ENCODE measurements at regions not wholly inside any gene's neighbourhood (a gene's known extent, or its start where the extent isn't known, plus 50 kb on each side); places are given as distances from the start of the nearest gene placed in this dataset.

- TF ChIP-seq, protein P1, sequence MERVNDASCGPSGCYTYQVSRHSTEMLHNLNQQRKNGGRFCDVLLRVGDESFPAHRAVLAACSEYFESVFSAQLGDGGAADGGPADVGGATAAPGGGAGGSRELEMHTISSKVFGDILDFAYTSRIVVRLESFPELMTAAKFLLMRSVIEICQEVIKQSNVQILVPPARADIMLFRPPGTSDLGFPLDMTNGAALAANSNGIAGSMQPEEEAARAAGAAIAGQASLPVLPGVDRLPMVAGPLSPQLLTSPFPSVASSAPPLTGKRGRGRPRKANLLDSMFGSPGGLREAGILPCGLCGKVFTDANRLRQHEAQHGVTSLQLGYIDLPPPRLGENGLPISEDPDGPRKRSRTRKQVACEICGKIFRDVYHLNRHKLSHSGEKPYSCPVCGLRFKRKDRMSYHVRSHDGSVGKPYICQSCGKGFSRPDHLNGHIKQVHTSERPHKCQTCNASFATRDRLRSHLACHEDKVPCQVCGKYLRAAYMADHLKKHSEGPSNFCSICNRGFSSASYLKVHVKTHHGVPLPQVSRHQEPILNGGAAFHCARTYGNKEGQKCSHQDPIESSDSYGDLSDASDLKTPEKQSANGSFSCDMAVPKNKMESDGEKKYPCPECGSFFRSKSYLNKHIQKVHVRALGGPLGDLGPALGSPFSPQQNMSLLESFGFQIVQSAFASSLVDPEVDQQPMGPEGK (CRISPR knock-in tag; IDR thresholded peaks at IDR 0.05; ENCODE audit: borderline replicate concordance) = no peak
- TF ChIP-seq ISL1 (CRISPR knock-in tag; IDR thresholded peaks at IDR 0.05) = no peak
- no peak for TF ChIP-seq GLIS3 (CRISPR knock-in tag; IDR thresholded peaks at IDR 0.05)
- TF ChIP-seq ESRRG (CRISPR knock-in tag; IDR thresholded peaks at IDR 0.05) = no peak
- TF ChIP-seq ZC3H10 (CRISPR knock-in tag; IDR thresholded peaks at IDR 0.05) = no peak
- TF ChIP-seq ZNF8 (CRISPR knock-in tag; IDR thresholded peaks at IDR 0.05) = no peak
- TF ChIP-seq ZNF70 (CRISPR knock-in tag; IDR thresholded peaks at IDR 0.05) = no peak
- no peak for TF ChIP-seq BACH2 (CRISPR knock-in tag; IDR thresholded peaks at IDR 0.05; ENCODE audit: borderline replicate concordance)
- TF ChIP-seq SNAI2 (CRISPR knock-in tag; IDR thresholded peaks at IDR 0.05) = no peak
- TF ChIP-seq RARB (CRISPR knock-in tag; IDR thresholded peaks at IDR 0.05) = no peak
- no peak for TF ChIP-seq ZNF565 (CRISPR knock-in tag; conservative IDR thresholded peaks at IDR 0.05; ENCODE audit: low read depth)
- no peak for TF ChIP-seq PPARA (CRISPR knock-in tag; IDR thresholded peaks at IDR 0.05; ENCODE audit: borderline replicate concordance)
- no peak for TF ChIP-seq OSR1 (CRISPR knock-in tag; IDR thresholded peaks at IDR 0.05)
- TF ChIP-seq ZFP3 (CRISPR knock-in tag; IDR thresholded peaks at IDR 0.05) = no peak
- no peak for ATAC-seq
These were observed 362.6 kb upstream of the TFPI start for GRCh38 chr2:187916799-187917198.

DNA sequence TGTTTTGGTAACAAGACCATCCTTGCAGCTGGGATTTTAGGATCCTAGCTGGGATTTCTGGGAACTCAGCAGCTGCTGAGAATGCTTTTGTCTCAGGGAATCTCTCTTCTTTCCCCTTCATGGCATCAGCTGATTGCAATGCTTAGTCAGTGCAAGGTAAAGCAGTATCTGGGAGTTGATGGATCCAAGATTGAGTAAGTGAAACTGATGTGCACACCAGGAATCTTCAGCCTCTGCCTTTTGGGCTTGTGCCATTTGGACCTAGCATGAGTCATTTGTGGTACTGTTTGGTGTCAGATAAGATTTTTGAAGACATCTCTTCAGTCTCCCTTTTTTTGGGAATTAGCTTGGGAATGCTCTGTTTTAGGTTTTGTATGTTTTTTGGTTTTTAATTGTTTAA, 363.3 kb upstream of the TFPI start:
- no peak for ATAC-seq
- TF ChIP-seq, protein P2, sequence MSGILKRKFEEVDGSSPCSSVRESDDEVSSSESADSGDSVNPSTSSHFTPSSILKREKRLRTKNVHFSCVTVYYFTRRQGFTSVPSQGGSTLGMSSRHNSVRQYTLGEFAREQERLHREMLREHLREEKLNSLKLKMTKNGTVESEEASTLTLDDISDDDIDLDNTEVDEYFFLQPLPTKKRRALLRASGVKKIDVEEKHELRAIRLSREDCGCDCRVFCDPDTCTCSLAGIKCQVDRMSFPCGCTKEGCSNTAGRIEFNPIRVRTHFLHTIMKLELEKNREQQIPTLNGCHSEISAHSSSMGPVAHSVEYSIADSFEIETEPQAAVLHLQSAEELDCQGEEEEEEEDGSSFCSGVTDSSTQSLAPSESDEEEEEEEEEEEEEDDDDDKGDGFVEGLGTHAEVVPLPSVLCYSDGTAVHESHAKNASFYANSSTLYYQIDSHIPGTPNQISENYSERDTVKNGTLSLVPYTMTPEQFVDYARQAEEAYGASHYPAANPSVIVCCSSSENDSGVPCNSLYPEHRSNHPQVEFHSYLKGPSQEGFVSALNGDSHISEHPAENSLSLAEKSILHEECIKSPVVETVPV (CRISPR knock-in tag; IDR thresholded peaks at IDR 0.05) = no peak
- no peak for TF ChIP-seq ESRRG (CRISPR knock-in tag; IDR thresholded peaks at IDR 0.05)
- TF ChIP-seq, protein P1 (CRISPR knock-in tag; IDR thresholded peaks at IDR 0.05; ENCODE audit: borderline replicate concordance) = no peak
- TF ChIP-seq ZNF8 (CRISPR knock-in tag; IDR thresholded peaks at IDR 0.05) = no peak
- TF ChIP-seq, protein P3, sequence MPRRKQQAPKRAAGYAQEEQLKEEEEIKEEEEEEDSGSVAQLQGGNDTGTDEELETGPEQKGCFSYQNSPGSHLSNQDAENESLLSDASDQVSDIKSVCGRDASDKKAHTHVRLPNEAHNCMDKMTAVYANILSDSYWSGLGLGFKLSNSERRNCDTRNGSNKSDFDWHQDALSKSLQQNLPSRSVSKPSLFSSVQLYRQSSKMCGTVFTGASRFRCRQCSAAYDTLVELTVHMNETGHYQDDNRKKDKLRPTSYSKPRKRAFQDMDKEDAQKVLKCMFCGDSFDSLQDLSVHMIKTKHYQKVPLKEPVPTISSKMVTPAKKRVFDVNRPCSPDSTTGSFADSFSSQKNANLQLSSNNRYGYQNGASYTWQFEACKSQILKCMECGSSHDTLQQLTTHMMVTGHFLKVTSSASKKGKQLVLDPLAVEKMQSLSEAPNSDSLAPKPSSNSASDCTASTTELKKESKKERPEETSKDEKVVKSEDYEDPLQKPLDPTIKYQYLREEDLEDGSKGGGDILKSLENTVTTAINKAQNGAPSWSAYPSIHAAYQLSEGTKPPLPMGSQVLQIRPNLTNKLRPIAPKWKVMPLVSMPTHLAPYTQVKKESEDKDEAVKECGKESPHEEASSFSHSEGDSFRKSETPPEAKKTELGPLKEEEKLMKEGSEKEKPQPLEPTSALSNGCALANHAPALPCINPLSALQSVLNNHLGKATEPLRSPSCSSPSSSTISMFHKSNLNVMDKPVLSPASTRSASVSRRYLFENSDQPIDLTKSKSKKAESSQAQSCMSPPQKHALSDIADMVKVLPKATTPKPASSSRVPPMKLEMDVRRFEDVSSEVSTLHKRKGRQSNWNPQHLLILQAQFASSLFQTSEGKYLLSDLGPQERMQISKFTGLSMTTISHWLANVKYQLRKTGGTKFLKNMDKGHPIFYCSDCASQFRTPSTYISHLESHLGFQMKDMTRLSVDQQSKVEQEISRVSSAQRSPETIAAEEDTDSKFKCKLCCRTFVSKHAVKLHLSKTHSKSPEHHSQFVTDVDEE (CRISPR knock-in tag; IDR thresholded peaks at IDR 0.05) = no peak
- no peak for TF ChIP-seq OSR1 (CRISPR knock-in tag; IDR thresholded peaks at IDR 0.05)
- TF ChIP-seq ZFP30 (CRISPR knock-in tag; IDR thresholded peaks at IDR 0.05) = no peak
- TF ChIP-seq CSDC2 (CRISPR knock-in tag; IDR thresholded peaks at IDR 0.05) = no peak
- no peak for TF ChIP-seq ZC3H10 (CRISPR knock-in tag; IDR thresholded peaks at IDR 0.05)

DNA sequence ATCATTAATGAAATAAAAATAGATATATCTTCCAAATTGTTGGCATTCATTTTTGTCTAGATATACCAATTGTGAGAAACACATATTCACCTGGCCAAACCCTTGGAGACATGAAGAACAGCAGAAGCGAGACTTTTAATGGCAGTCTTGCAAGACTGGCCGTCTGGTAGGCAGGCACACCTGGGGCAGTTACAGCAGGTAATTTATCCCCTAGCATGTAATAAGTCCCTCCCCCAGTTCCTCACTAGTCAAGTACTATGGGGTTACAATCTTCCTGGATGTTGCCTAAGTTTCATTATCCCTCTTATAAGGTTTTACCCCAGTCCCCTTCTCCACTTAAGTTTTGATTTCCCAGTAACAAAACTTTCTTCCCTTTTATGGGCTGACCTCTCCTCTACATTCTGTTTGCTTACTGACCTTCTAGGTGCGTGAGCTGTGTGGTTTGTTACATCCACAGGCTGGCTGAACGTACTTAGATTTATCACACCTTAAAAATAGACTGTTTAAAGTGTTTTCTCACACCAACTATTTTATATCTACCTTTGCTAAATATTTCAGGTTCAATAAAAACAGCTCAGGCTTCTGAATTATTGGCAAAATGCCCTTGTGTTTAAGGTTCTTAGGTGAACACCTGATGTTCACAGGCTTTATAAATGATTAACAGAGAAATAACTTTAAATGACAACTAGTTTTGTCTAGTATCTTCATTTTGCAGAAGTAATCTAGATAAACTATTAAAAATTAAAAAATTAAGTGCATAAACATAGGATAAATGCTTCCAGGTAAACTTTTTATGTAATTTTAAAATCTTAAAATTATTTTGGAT, 365.0 kb upstream of the TFPI start:
- no peak for ATAC-seq
- no peak for TF ChIP-seq RARB (CRISPR knock-in tag; IDR thresholded peaks at IDR 0.05)
- no peak for TF ChIP-seq ZNF70 (CRISPR knock-in tag; IDR thresholded peaks at IDR 0.05)
- no peak for TF ChIP-seq ESRRG (CRISPR knock-in tag; IDR thresholded peaks at IDR 0.05)
- TF ChIP-seq, protein P3 (CRISPR knock-in tag; IDR thresholded peaks at IDR 0.05) = no peak
- TF ChIP-seq, protein P4, sequence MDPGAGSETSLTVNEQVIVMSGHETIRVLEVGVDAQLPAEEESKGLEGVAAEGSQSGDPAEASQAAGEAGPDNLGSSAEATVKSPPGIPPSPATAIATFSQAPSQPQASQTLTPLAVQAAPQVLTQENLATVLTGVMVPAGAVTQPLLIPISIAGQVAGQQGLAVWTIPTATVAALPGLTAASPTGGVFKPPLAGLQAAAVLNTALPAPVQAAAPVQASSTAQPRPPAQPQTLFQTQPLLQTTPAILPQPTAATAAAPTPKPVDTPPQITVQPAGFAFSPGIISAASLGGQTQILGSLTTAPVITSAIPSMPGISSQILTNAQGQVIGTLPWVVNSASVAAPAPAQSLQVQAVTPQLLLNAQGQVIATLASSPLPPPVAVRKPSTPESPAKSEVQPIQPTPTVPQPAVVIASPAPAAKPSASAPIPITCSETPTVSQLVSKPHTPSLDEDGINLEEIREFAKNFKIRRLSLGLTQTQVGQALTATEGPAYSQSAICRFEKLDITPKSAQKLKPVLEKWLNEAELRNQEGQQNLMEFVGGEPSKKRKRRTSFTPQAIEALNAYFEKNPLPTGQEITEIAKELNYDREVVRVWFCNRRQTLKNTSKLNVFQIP (CRISPR knock-in tag; IDR thresholded peaks at IDR 0.05; ENCODE audit: borderline replicate concordance, low read depth) = no peak
- no peak for TF ChIP-seq CSDC2 (CRISPR knock-in tag; IDR thresholded peaks at IDR 0.05)
- TF ChIP-seq ZFP3 (CRISPR knock-in tag; IDR thresholded peaks at IDR 0.05) = no peak
- TF ChIP-seq, protein P2 (CRISPR knock-in tag; IDR thresholded peaks at IDR 0.05) = no peak
- no peak for TF ChIP-seq ZC3H10 (CRISPR knock-in tag; IDR thresholded peaks at IDR 0.05)
- no peak for TF ChIP-seq BACH2 (CRISPR knock-in tag; IDR thresholded peaks at IDR 0.05; ENCODE audit: borderline replicate concordance)
- no peak for TF ChIP-seq ZFP30 (CRISPR knock-in tag; IDR thresholded peaks at IDR 0.05)

Measured in SK-N-SH treated with all-trans-retinoic acid at 6 μM for 48 hours (cell line).